H1 (cell line): ENCODE measurements at regions not wholly inside any gene's neighbourhood (a gene's known extent, or its start where the extent isn't known, plus 50 kb on each side); places are given as distances from the start of the nearest gene placed in this dataset.

Experiments used
- CTCF ChIA-PET: fragments of 300-600 bp; sonication (Branson Sonifier 250); formaldehyde crosslinking; loops from one replicate; lab custom pipeline; 2021; ENCODE audit not compliant: partially characterized antibody; lab: Charles Lee
- POLR2A ChIA-PET: fragments of 300-600 bp; sonication (Branson Sonifier 250); formaldehyde crosslinking; loops from one replicate; lab custom pipeline; 2021; ENCODE audit warnings: inconsistent platforms; ENCODE audit not compliant: partially characterized antibody; lab: Charles Lee
- DNase-seq, 2 experiments: peaks; one replicate each; pipeline versions ENCODE4 v3.0.0 to v3.0.0-alpha.2; 2010 to 2022; ENCODE audit warnings: low spot score in 2 of 2, low read depth in 1 of 2, mixed read lengths in 1 of 2
- FAIRE-seq: peaks from 2 replicates; lab custom pipeline; 2011; peaks lifted over from hg19 to GRCh38; lab: Jason Lieb, UNC
- H2AFZ ChIP-seq: 2 replicates; pipeline ENCODE4 v1.8.1; 2012; ENCODE audit warnings: low read length, inconsistent platforms
- H2AK5ac ChIP-seq: 2 replicates; pipeline ENCODE4 v1.6.1; 2013; ENCODE audit warnings: low read depth, low read length
- H2BK120ac ChIP-seq: replicated peaks from 2 replicates; pipeline ENCODE3; 2013; ENCODE audit warnings: low read depth, low read length, inconsistent platforms
- H2BK12ac ChIP-seq: 2 replicates; pipeline ENCODE4 v1.6.1; 2013; ENCODE audit warnings: low read depth, low read length
- H2BK15ac ChIP-seq: 2 replicates; pipeline ENCODE4 v1.6.1; 2013; ENCODE audit warnings: low read length
- H2BK20ac ChIP-seq: 2 replicates; pipeline ENCODE4 v1.6.1; 2013; ENCODE audit warnings: low read length
- H2BK5ac ChIP-seq: 2 replicates; pipeline ENCODE4 v1.6.1; 2013; ENCODE audit warnings: low read depth, low read length
- H3K14ac ChIP-seq: 2 replicates; pipeline ENCODE4 v1.6.1; 2013; ENCODE audit warnings: inconsistent platforms; ENCODE audit not compliant: insufficient read length
- H3K18ac ChIP-seq: 2 replicates; pipeline ENCODE4 v1.6.1; 2013; ENCODE audit warnings: low read length; ENCODE audit errors: extremely low read depth
- H3K23ac ChIP-seq: 2 replicates; pipeline ENCODE4 v1.6.1; 2013; ENCODE audit warnings: inconsistent platforms; ENCODE audit not compliant: insufficient read length
- H3K23me2 ChIP-seq: 2 replicates; pipeline ENCODE4 v1.6.1; 2013; ENCODE audit warnings: low read depth, low read length
- H3K27ac ChIP-seq: 2 replicates; pipeline ENCODE4 v1.6.1; 2011; ENCODE audit warnings: low read depth, low read length, inconsistent platforms
- H3K27me3 ChIP-seq, 4 experiments: replicated peaks in 1 of 4; 1 replicate in 1 of 4; 2 replicates in 3 of 4; pipeline versions ENCODE4 v1.6.1 to v1.8.1; 2011 to 2013; ENCODE audit warnings: low read length in 3 of 4, mild to moderate bottlenecking in 3 of 4, inconsistent platforms in 2 of 4, mixed read lengths in 2 of 4, moderate library complexity in 1 of 4; ENCODE audit not compliant: control insufficient read depth in 3 of 4, insufficient read depth in 3 of 4; ENCODE audit errors: extremely low read depth in 1 of 4
- H3K36me3 ChIP-seq, 4 experiments: 2 replicates each; pipeline versions ENCODE4 v1.6.1 to v1.8.1; 2011 to 2013; ENCODE audit warnings: mild to moderate bottlenecking in 4 of 4, low read length in 3 of 4, moderate library complexity in 2 of 4, control low read depth in 1 of 4, inconsistent platforms in 1 of 4; ENCODE audit not compliant: insufficient read depth in 4 of 4, control insufficient read depth in 2 of 4
- H3K4ac ChIP-seq: replicated peaks from 2 replicates; pipeline ENCODE3; 2013; ENCODE audit warnings: low read length, low read depth, mixed read lengths, inconsistent platforms; ENCODE audit not compliant: insufficient read length
- H3K4me1 ChIP-seq, 4 experiments: replicated peaks in 1 of 4; 1 replicate in 1 of 4; 2 replicates in 3 of 4; pipeline versions ENCODE4 v1.6.1 to v1.8.1; 2011 to 2013; ENCODE audit warnings: low read length in 3 of 4, inconsistent platforms in 2 of 4, mixed read lengths in 1 of 4; ENCODE audit not compliant: insufficient read depth in 4 of 4, control insufficient read depth in 3 of 4
- H3K4me2 ChIP-seq, 2 experiments: 2 replicates each; pipeline versions ENCODE4 v1.6.1 to v1.8.1; 2011 to 2013; ENCODE audit warnings: low read depth in 2 of 2, low read length in 2 of 2, control low read depth in 1 of 2, inconsistent platforms in 1 of 2, mild to moderate bottlenecking in 1 of 2; ENCODE audit not compliant: insufficient read depth in 1 of 2
- H3K4me3 ChIP-seq, 4 experiments: fragments of 200-600, 300-600 bp in 1 of 4; sonication (generic), shearing (Covaris generic), sonication (Bioruptor Twin) in 1 of 4; 2 replicates each; pipeline versions ENCODE4 v1.5.1 to v1.8.1; 2011 to 2016; ENCODE audit warnings: low read length in 4 of 4, low read depth in 3 of 4, control low read depth in 2 of 4, inconsistent platforms in 2 of 4, mild to moderate bottlenecking in 2 of 4, mixed read lengths in 1 of 4, moderate library complexity in 1 of 4; ENCODE audit not compliant: insufficient read depth in 2 of 4; ENCODE audit errors: extremely low read depth in 1 of 4
- H3K56ac ChIP-seq: replicated peaks from 2 replicates; pipeline ENCODE3; 2013; ENCODE audit warnings: low read depth, mild to moderate bottlenecking, mixed read lengths, low read length, inconsistent platforms; ENCODE audit not compliant: insufficient read length
- H3K79me1 ChIP-seq: 2 replicates; pipeline ENCODE4 v1.6.1; 2013; ENCODE audit warnings: low read depth, low read length, control low read depth
- H3K79me2 ChIP-seq, 2 experiments: 2 replicates each; pipeline versions ENCODE4 v1.6.1 to v1.8.1; 2012 to 2013; ENCODE audit warnings: low read length in 2 of 2, mild to moderate bottlenecking in 2 of 2, inconsistent platforms in 1 of 2; ENCODE audit not compliant: insufficient read depth in 2 of 2, control insufficient read depth in 1 of 2
- H3K9ac ChIP-seq, 4 experiments: replicated peaks in 1 of 4; 1 replicate in 1 of 4; 2 replicates in 3 of 4; pipeline versions ENCODE4 v1.6.1 to v1.8.1; 2011 to 2013; ENCODE audit warnings: low read depth in 3 of 4, low read length in 3 of 4, control low read depth in 2 of 4, mild to moderate bottlenecking in 2 of 4, moderate library complexity in 2 of 4, inconsistent platforms in 1 of 4; ENCODE audit errors: extremely low read depth in 1 of 4
- H3K9me3 ChIP-seq, 2 experiments: 2 replicates each; pipeline versions ENCODE4 v1.6.1 to v1.8.1; 2012 to 2013; ENCODE audit warnings: mild to moderate bottlenecking in 2 of 2, moderate library complexity in 2 of 2, control low read depth in 1 of 2, inconsistent platforms in 1 of 2, low read depth in 1 of 2, low read length in 1 of 2, mixed read lengths in 1 of 2; ENCODE audit not compliant: insufficient read depth in 2 of 2
- H4K20me1 ChIP-seq, 2 experiments: replicated peaks in 1 of 2; 2 replicates each; pipeline versions ENCODE3 to v1.8.1; 2011 to 2013; ENCODE audit warnings: inconsistent platforms in 2 of 2, low read length in 2 of 2, mild to moderate bottlenecking in 1 of 2; ENCODE audit not compliant: insufficient read depth in 2 of 2, control insufficient read depth in 1 of 2
- H4K5ac ChIP-seq: 2 replicates; pipeline ENCODE4 v1.6.1; 2013; ENCODE audit warnings: low read length, low read depth, mixed read lengths, inconsistent platforms; ENCODE audit not compliant: insufficient read length
- H4K8ac ChIP-seq: 2 replicates; pipeline ENCODE4 v1.8.0; 2013; ENCODE audit warnings: mild to moderate bottlenecking, moderate library complexity, low read length, inconsistent platforms; ENCODE audit not compliant: insufficient read depth; ENCODE audit errors: extremely low read depth
- H4K91ac ChIP-seq: replicated peaks from 2 replicates; pipeline ENCODE3; 2013; ENCODE audit warnings: low read length, mixed read lengths, inconsistent platforms; ENCODE audit not compliant: insufficient read length
- BACH1 ChIP-seq: IDR thresholded peaks from 2 replicates; pipeline ENCODE4 v1.6.1; 2012; ENCODE audit warnings: low read length, improper control_type of control experiment
- CHD1 ChIP-seq: IDR thresholded peaks from 2 replicates; pipeline ENCODE4 v1.6.1; 2012; ENCODE audit warnings: low read depth, low read length, improper control_type of control experiment
- GTF2F1 ChIP-seq: IDR thresholded peaks from 2 replicates; pipeline ENCODE4 v1.6.1; 2012; ENCODE audit warnings: low read depth, low read length, improper control_type of control experiment, borderline replicate concordance
- HDAC6 ChIP-seq: IDR thresholded peaks from one replicate; pipeline ENCODE4 v1.7.1; 2012; ENCODE audit warnings: low read depth, mild to moderate bottlenecking, inconsistent platforms, low read length, moderate library complexity
- KDM1A ChIP-seq: fragments of 200-600, 300-600 bp; sonication (generic); IDR thresholded peaks from 2 replicates; pipeline ENCODE4 v1.7.1; 2016; ENCODE audit warnings: mild to moderate bottlenecking, low read length, borderline replicate concordance
- KDM5A ChIP-seq: fragments of 200-600 bp; IDR thresholded peaks from 2 replicates; pipeline ENCODE4 v1.7.1; 2012; ENCODE audit warnings: mild to moderate bottlenecking, low read length, inconsistent platforms, mixed read lengths
- NANOG ChIP-seq: IDR thresholded peaks from 2 replicates; pipeline ENCODE4 v1.6.1; 2011; ENCODE audit warnings: low read length, low read depth, mild to moderate bottlenecking, inconsistent platforms; ENCODE audit not compliant: insufficient read depth, poor library complexity, severe bottlenecking
- POLR2A ChIP-seq, 2 experiments: IDR thresholded peaks; 1 replicate in 1 of 2; 2 replicates in 1 of 2; pipeline ENCODE4 v1.6.1; 2011; ENCODE audit warnings: low read depth in 2 of 2, low read length in 2 of 2, mild to moderate bottlenecking in 2 of 2; ENCODE audit errors: control extremely low read depth in 1 of 2
- RFX5 ChIP-seq: IDR thresholded peaks from 2 replicates; pipeline ENCODE4 v1.6.1; 2011; ENCODE audit warnings: low read depth, low read length, improper control_type of control experiment, borderline replicate concordance
- SIRT6 ChIP-seq: IDR thresholded peaks from one replicate; pipeline ENCODE4 v1.7.1; 2012; ENCODE audit warnings: low read length, inconsistent platforms
- SIX5 ChIP-seq: IDR thresholded peaks from 2 replicates; pipeline ENCODE4 v1.6.1; 2011; ENCODE audit warnings: mild to moderate bottlenecking, low read depth, low read length
- SRF ChIP-seq: IDR thresholded peaks from 2 replicates; pipeline ENCODE4 v1.6.1; 2011; ENCODE audit warnings: mild to moderate bottlenecking, low read depth, low read length, moderate library complexity
- SUZ12 ChIP-seq: fragments of 200-600 bp; sonication (generic); IDR thresholded peaks from 2 replicates; pipeline ENCODE4 v1.6.1; 2012; ENCODE audit warnings: mild to moderate bottlenecking, inconsistent platforms, low read length, moderate library complexity, mixed read lengths
- YY1 ChIP-seq: IDR thresholded peaks from 2 replicates; pipeline ENCODE4 v1.6.1; 2011; ENCODE audit warnings: low read depth, mild to moderate bottlenecking, low read length
- ZNF274 ChIP-seq: IDR thresholded peaks from 2 replicates; pipeline ENCODE4 v1.7.0; 2012; ENCODE audit warnings: low read length, borderline replicate concordance; ENCODE audit errors: extremely low read depth
- WGBS, 2 experiments: shearing (Covaris generic) in 1 of 2; methylation state at CpG; one replicate each; pipeline versions ENCODE4 v1.1.6 to v1.1.7; 2013 to 2015; ENCODE audit warnings: low lambda C conversion rate in 2 of 2, mixed read lengths in 2 of 2, inconsistent platforms in 1 of 2, low coverage in 1 of 2, missing lambda C conversion rate in 1 of 2; ENCODE audit not compliant: insufficient replicate concordance in 2 of 2, insufficient coverage in 1 of 2, insufficient read length in 1 of 2; ENCODE audit errors: extremely low coverage in 1 of 2, missing lambda C conversion rate in 1 of 2; 5-methylcytosine and 5-hydroxymethylcytosine counted together
- TF ChIP-seq, protein P1 (sequence below): IDR thresholded peaks from 2 replicates; pipeline ENCODE4 v1.6.1; 2012; ENCODE audit warnings: inconsistent platforms

DNA sequence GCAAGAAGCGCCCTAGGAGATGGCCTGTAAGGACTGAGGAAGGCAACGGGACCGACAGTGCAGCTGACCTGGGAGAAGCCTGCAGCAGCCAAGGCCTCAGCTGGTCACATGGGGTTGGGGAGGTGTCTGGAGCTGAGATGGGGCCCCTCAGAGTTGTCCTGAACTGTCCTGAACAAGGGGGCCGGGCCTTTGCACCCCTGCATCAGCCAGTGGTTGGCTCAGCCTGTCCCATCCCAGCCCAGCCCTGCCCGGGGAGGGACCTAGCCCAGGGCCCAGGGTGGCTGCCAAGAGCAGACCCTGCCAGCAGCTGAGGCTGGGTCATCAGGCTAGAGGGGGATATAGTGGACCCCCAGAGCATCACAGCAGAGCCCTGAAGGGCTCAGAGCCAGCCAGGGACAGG is 122.8 kb upstream of the PPP1R26 start:
- DNase-seq (no peak), FAIRE-seq (no peak)
- CTCF ChIA-PET: interaction anchor here (0.7 to 2.3 kb wide), 5 partner anchors 9 to 56 kb away, joined by 3 to 8 read pairs (median 4); no protein-coding TSS in a partner anchor
- no peak for TF ChIP-seq BACH1
- TF ChIP-seq SIX5: no peak
- no peak for TF ChIP-seq SIRT6
- TF ChIP-seq NANOG: no peak
- no peak for TF ChIP-seq KDM5A
- TF ChIP-seq YY1: no peak
- TF ChIP-seq, protein P1, sequence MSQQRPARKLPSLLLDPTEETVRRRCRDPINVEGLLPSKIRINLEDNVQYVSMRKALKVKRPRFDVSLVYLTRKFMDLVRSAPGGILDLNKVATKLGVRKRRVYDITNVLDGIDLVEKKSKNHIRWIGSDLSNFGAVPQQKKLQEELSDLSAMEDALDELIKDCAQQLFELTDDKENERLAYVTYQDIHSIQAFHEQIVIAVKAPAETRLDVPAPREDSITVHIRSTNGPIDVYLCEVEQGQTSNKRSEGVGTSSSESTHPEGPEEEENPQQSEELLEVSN: no peak
- no peak for TF ChIP-seq GTF2F1
- TF ChIP-seq SRF: no peak
- TF ChIP-seq RFX5: no peak
- no peak for TF ChIP-seq SUZ12
- TF ChIP-seq HDAC6: no peak
- TF ChIP-seq KDM1A: no peak
- no peak for TF ChIP-seq POLR2A (IDR thresholded peaks at IDR 0.05; ENCODE audit: control extremely low read depth in 1 of 2, low read depth in 2 of 2, low read length in 2 of 2)
- no peak for TF ChIP-seq CHD1
- no peak for TF ChIP-seq ZNF274

More for the DNA sequence above, 122.8 kb upstream of the PPP1R26 start:
- Histone ChIP-seq H2AK5ac (no peak overlapping the region), H3K18ac (no peak overlapping the region), H2BK120ac (no peak overlapping the region), H2BK12ac (no peak overlapping the region), H2BK20ac (no peak overlapping the region), H3K4me3 (no peak overlapping the region), H3K79me2 (no peaks in the 10 kb centered on the region), H3K36me3 (no peaks in the 10 kb centered on the region), H2AFZ (no peak overlapping the region; the same call in 1 of the 2 replicates), H3K56ac (no peak overlapping the region), H3K4me1 (peaks cover 0 to 4% (median 0%) of the 10 kb centered on the region in 4 experiments; a peak in 2 of 7 replicates), H3K27ac (no peak overlapping the region), H3K79me1 (no peaks in the 10 kb centered on the region), H2BK15ac (no peak overlapping the region), H3K23me2 (peaks cover 4% of the 10 kb centered on the region; the same call in 1 of the 2 replicates), H3K4ac (no peak overlapping the region), H4K5ac (no peak overlapping the region), H3K4me2 (no peak overlapping the region), H4K91ac (no peak overlapping the region), H3K14ac (no peak overlapping the region), H4K20me1 (no peaks in the 10 kb centered on the region), H3K9ac (no peak overlapping the region), H2BK5ac (no peak overlapping the region), H3K27me3 (no peaks in the 10 kb centered on the region), H3K23ac (no peak overlapping the region), H4K8ac (no peak overlapping the region), H3K9me3 (peaks cover 2% of the 10 kb centered on the region in 2 experiments; a peak in 2 of 4 replicates)
- WGBS, 2 experiments: 97% methylated on average over 4 of the region's 5 CpGs; no CpG with 5 or more reads in 1 of the 2 experiments
- POLR2A ChIA-PET: no interaction called here
